SK-N-SH (cell line): ENCODE measurements at regions not wholly inside any gene's neighbourhood (a gene's known extent, or its start where the extent isn't known, plus 50 kb on each side); places are given as distances from the start of the nearest gene placed in this dataset.

ENCODE experiments used
- CTCF ChIA-PET: fragments of 300-600, 350-600 bp; formaldehyde crosslinking; extraction: SDS; loops from one replicate; lab custom pipeline; 2021; lab: Yijun Ruan, JAX
- POLR2A ChIA-PET: fragments of 350-600 bp; sonication (Branson Sonifier 250); formaldehyde crosslinking; extraction: SDS; loops from one replicate; lab custom pipeline; 2020; ENCODE audit warnings: antibody characterized with exemption, inconsistent platforms; lab: Yijun Ruan, JAX
- DNase-seq: peaks from one replicate; pipeline ENCODE4 v3.0.0; 2012
- H2AFZ ChIP-seq: fragments of 200-600 bp; sonication (generic); 2 replicates; pipeline ENCODE4 v1.8.1; 2016; ENCODE audit warnings: antibody characterized with exemption, mild to moderate bottlenecking, low read depth
- H3F3A ChIP-seq: fragments of 200-600 bp; sonication (generic); replicated peaks from 2 replicates; pipeline ENCODE3; 2016; ENCODE audit warnings: antibody characterized with exemption, mild to moderate bottlenecking; ENCODE audit not compliant: insufficient read depth
- H3K27ac ChIP-seq, 2 experiments: fragments of 200-500 bp in 1 of 2; fragments of 200-600 bp in 1 of 2; sonication (Bioruptor generic) in 1 of 2; sonication (generic), shearing (Covaris generic) in 1 of 2; 2 replicates each; pipeline versions ENCODE4 v1.5.1 to v1.6.1; 2014 to 2016; ENCODE audit warnings: low read depth in 2 of 2, inconsistent platforms in 1 of 2, low read length in 1 of 2, mild to moderate bottlenecking in 1 of 2, mixed read lengths in 1 of 2
- H3K27me3 ChIP-seq: fragments of 200-600 bp; sonication (generic), shearing (Covaris generic); 2 replicates; pipeline ENCODE4 v1.6.1; 2016; ENCODE audit warnings: mixed run types; ENCODE audit not compliant: insufficient read depth
- H3K36me3 ChIP-seq, 2 experiments: fragments of 200-500 bp in 1 of 2; fragments of 200-600 bp in 1 of 2; sonication (Bioruptor generic) in 1 of 2; sonication (generic) in 1 of 2; replicated peaks in 1 of 2; 2 replicates each; pipeline versions ENCODE3 to v1.5.1; 2014 to 2016; ENCODE audit warnings: low read length in 1 of 2, mild to moderate bottlenecking in 1 of 2; ENCODE audit not compliant: insufficient read depth in 2 of 2, control insufficient read depth in 1 of 2
- H3K4me1 ChIP-seq, 2 experiments: fragments of 200-500 bp in 1 of 2; fragments of 200-600 bp in 1 of 2; sonication (Bioruptor generic) in 1 of 2; sonication (generic), shearing (Covaris generic) in 1 of 2; 2 replicates each; pipeline versions ENCODE4 v1.5.1 to v1.6.1; 2014 to 2016; ENCODE audit warnings: low read depth in 1 of 2, low read length in 1 of 2, mixed run types in 1 of 2; ENCODE audit not compliant: insufficient read depth in 2 of 2, control insufficient read depth in 1 of 2
- H3K4me2 ChIP-seq: fragments of 200-600 bp; sonication (generic), shearing (Covaris generic); 2 replicates; pipeline ENCODE4 v1.6.1; 2017; ENCODE audit warnings: mixed run types
- H3K4me3 ChIP-seq, 2 experiments: fragments of 200-500 bp in 1 of 2; fragments of 200-600 bp in 1 of 2; sonication (Bioruptor generic) in 1 of 2; sonication (generic), shearing (Covaris generic) in 1 of 2; 2 replicates each; pipeline versions ENCODE4 v1.5.1 to v1.8.1; 2014 to 2016; ENCODE audit warnings: low read depth in 2 of 2, inconsistent platforms in 1 of 2, low read length in 1 of 2, mild to moderate bottlenecking in 1 of 2, mixed read lengths in 1 of 2, moderate library complexity in 1 of 2
- H3K79me2 ChIP-seq: fragments of 200-600 bp; sonication (generic); 2 replicates; pipeline ENCODE4 v1.8.1; 2017; ENCODE audit warnings: mild to moderate bottlenecking; ENCODE audit not compliant: insufficient read depth
- H3K9ac ChIP-seq: fragments of 200-600 bp; sonication (generic); 2 replicates; pipeline ENCODE4 v1.6.1; 2017; ENCODE audit warnings: mixed run types
- H3K9me2 ChIP-seq: fragments of 200-600 bp; sonication (generic); 2 replicates; pipeline ENCODE4 v1.6.1; 2017; ENCODE audit warnings: mixed run types
- H3K9me3 ChIP-seq: fragments of 200-600 bp; sonication (generic); 2 replicates; pipeline ENCODE4 v1.6.1; 2017; ENCODE audit warnings: mixed run types, mild to moderate bottlenecking, moderate library complexity
- H4K20me1 ChIP-seq: fragments of 200-600 bp; sonication (generic); 2 replicates; pipeline ENCODE4 v1.6.1; 2017; ENCODE audit warnings: mild to moderate bottlenecking, mixed run types; ENCODE audit not compliant: insufficient read depth
- CHD2 ChIP-seq: fragments of 150-350 bp; IDR thresholded peaks from 2 replicates; pipeline ENCODE4 v1.6.1; 2018; ENCODE audit warnings: low read length; ENCODE audit not compliant: partially characterized antibody
- FOSL2 ChIP-seq: IDR thresholded peaks from 2 replicates; pipeline ENCODE4 v1.4.0; 2012; ENCODE audit warnings: low read depth, mild to moderate bottlenecking, moderate library complexity, borderline replicate concordance
- FOXJ3 ChIP-seq: sonication (generic); formaldehyde crosslinking; IDR thresholded peaks from 2 replicates; pipeline ENCODE4 v1.5.1; 2020; ENCODE audit warnings: mild to moderate bottlenecking, missing genetic modification reagents
- GATA2 ChIP-seq: sonication (generic); formaldehyde crosslinking; IDR thresholded peaks from 2 replicates; pipeline ENCODE4 v1.5.0; 2020; ENCODE audit warnings: mild to moderate bottlenecking, missing genetic modification reagents
- JUND ChIP-seq: IDR thresholded peaks from 2 replicates; pipeline ENCODE4 v1.4.0; 2012
- MEF2A ChIP-seq: IDR thresholded peaks from 2 replicates; pipeline ENCODE4 v1.4.0; 2012; ENCODE audit warnings: low read depth, borderline replicate concordance
- RCOR1 ChIP-seq: fragments of 150-350 bp; IDR thresholded peaks from 2 replicates; pipeline ENCODE4 v1.6.1; 2017; ENCODE audit warnings: antibody characterized with exemption, low read length
- RXRA ChIP-seq: IDR thresholded peaks from 2 replicates; pipeline ENCODE4 v1.4.0; 2012; ENCODE audit warnings: low read depth, mild to moderate bottlenecking, borderline replicate concordance
- SIN3A ChIP-seq: IDR thresholded peaks from 2 replicates; pipeline ENCODE4 v1.6.1; 2012; ENCODE audit warnings: low read depth, mild to moderate bottlenecking, low read length, moderate library complexity, borderline replicate concordance
- SMC3 ChIP-seq: IDR thresholded peaks from 2 replicates; pipeline ENCODE4 v1.6.1; 2012; ENCODE audit warnings: low read depth, low read length, improper control_type of control experiment
- TAF1 ChIP-seq: IDR thresholded peaks from 2 replicates; pipeline ENCODE4 v1.6.1; 2012; ENCODE audit warnings: low read depth, mild to moderate bottlenecking, low read length, moderate library complexity, borderline replicate concordance
- TCF12 ChIP-seq: IDR thresholded peaks from 2 replicates; pipeline ENCODE4 v1.4.0; 2012
- ZBTB33 ChIP-seq: IDR thresholded peaks from 2 replicates; pipeline ENCODE4 v1.4.0; 2012; ENCODE audit warnings: low read depth, borderline replicate concordance
- WGBS: methylation state at CpG from one replicate; pipeline ENCODE4 v1.1.6; 2017; ENCODE audit warnings: low lambda C conversion rate; 5-methylcytosine and 5-hydroxymethylcytosine counted together
- TF ChIP-seq, protein P1 (sequence below): IDR thresholded peaks from 2 replicates; pipeline ENCODE4; 2012
- TF ChIP-seq, protein P2 (sequence below): fragments of 200-600 bp; sonication (generic); IDR thresholded peaks from 2 replicates; pipeline ENCODE4 v1.6.1; 2017; ENCODE audit warnings: antibody characterized with exemption, mild to moderate bottlenecking, moderate library complexity

DNA sequence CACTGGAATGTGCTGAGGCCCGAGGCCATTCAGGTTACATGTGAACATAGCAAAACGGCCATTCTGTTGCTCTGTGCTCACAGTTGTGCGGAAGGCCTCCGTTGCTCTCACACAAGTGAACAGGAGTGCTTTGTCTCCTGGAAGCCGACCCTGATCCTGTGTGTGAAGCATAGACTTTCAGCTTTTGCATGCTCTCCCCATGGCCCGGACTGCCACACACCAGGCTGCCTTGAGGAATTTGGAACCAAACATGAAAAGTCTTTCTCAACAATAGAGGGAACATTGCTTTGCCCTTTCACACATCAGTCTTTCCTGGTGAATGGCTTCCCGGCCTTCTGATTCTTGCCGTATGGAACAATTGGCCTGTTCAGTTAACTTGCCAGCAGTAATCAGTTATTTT, 154.8 kb upstream of the LRIG1 start:
- H3K4me2 ChIP-seq, result no peak overlapping the region
- no peaks in the 10 kb centered on the region for H3K36me3 ChIP-seq
- no peaks in the 10 kb centered on the region for H3K79me2 ChIP-seq
- ChIA-PET CTCF (no interaction called here), POLR2A (no interaction called here)
- 67% methylated on average over 8 of the region's 8 CpGs for WGBS
- H3K27ac ChIP-seq, result no peak overlapping the region
- H3K4me1 ChIP-seq, result no peaks in the 10 kb centered on the region
- no peak overlapping the region for H3K4me3 ChIP-seq
- no peaks in the 10 kb centered on the region for H3K27me3 ChIP-seq
- H3K9me2 ChIP-seq, result no peaks in the 10 kb centered on the region
- H4K20me1 ChIP-seq, result no peaks in the 10 kb centered on the region
- no peak overlapping the region for H2AFZ ChIP-seq
- TF ChIP-seq RXRA (no peak), SMC3 (no peak), GATA2 (CRISPR knock-in tag) (no peak), ZBTB33 (no peak), TAF1 (no peak), FOXJ3 (CRISPR knock-in tag) (no peak), SIN3A (no peak), MEF2A (no peak), FOSL2 (no peak), CHD2 (no peak)
- TF ChIP-seq, protein P1, sequence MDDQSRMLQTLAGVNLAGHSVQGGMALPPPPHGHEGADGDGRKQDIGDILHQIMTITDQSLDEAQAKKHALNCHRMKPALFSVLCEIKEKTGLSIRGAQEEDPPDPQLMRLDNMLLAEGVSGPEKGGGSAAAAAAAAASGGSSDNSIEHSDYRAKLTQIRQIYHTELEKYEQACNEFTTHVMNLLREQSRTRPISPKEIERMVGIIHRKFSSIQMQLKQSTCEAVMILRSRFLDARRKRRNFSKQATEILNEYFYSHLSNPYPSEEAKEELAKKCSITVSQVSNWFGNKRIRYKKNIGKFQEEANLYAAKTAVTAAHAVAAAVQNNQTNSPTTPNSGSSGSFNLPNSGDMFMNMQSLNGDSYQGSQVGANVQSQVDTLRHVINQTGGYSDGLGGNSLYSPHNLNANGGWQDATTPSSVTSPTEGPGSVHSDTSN, result no peak
- no peak for DNase-seq
- no peaks in the 10 kb centered on the region for H3K9me3 ChIP-seq
- H3K9ac ChIP-seq, result no peak overlapping the region
- no peaks in the 10 kb centered on the region for H3F3A ChIP-seq

DNA sequence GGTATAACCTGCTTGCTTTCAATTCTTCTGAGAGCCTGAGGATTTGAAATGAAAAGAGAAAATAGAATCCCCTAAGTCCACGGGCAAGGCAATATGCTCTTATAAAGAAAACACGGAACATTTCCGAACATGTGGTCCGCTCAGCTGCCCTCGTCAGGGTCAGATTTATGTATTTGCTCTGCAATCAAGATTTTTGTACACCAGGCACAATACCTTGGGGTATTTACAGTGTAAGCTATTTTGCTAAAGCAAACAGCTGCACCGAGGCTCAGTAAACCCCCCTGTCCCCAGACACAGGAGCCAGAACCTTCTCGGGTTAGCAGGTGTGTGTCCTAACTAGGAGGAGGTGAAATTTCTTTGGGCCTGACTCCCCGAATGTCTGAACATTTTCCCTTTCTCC, 155.8 kb upstream of the LRIG1 start:
- TF ChIP-seq JUND (no peak), TCF12 (no peak), TAF1 (no peak), RCOR1 (no peak)
- TF ChIP-seq, protein P1, result no peak
- TF ChIP-seq, protein P2, sequence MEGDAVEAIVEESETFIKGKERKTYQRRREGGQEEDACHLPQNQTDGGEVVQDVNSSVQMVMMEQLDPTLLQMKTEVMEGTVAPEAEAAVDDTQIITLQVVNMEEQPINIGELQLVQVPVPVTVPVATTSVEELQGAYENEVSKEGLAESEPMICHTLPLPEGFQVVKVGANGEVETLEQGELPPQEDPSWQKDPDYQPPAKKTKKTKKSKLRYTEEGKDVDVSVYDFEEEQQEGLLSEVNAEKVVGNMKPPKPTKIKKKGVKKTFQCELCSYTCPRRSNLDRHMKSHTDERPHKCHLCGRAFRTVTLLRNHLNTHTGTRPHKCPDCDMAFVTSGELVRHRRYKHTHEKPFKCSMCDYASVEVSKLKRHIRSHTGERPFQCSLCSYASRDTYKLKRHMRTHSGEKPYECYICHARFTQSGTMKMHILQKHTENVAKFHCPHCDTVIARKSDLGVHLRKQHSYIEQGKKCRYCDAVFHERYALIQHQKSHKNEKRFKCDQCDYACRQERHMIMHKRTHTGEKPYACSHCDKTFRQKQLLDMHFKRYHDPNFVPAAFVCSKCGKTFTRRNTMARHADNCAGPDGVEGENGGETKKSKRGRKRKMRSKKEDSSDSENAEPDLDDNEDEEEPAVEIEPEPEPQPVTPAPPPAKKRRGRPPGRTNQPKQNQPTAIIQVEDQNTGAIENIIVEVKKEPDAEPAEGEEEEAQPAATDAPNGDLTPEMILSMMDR, result no peak
- Histone ChIP-seq H3K27me3 (no peaks in the 10 kb centered on the region), H3K4me3 (no peak overlapping the region), H3K79me2 (no peaks in the 10 kb centered on the region), H3K36me3 (no peaks in the 10 kb centered on the region), H2AFZ (no peak overlapping the region), H3F3A (no peaks in the 10 kb centered on the region), H3K4me2 (no peak overlapping the region), H3K4me1 (no peaks in the 10 kb centered on the region), H4K20me1 (no peaks in the 10 kb centered on the region), H3K9ac (no peak overlapping the region), H3K9me3 (no peaks in the 10 kb centered on the region), H3K27ac (no peak overlapping the region), H3K9me2 (no peaks in the 10 kb centered on the region)
- ChIA-PET CTCF (no interaction called here), POLR2A (no interaction called here)
- no peak for DNase-seq
- 71% methylated on average over 8 of the region's 8 CpGs for WGBS
